ENCODE measurements at regions not wholly inside any gene's neighbourhood (a gene's known extent, or its start where the extent isn't known, plus 50 kb on each side); places are given as distances from the start of the nearest gene placed in this dataset.

DNA sequence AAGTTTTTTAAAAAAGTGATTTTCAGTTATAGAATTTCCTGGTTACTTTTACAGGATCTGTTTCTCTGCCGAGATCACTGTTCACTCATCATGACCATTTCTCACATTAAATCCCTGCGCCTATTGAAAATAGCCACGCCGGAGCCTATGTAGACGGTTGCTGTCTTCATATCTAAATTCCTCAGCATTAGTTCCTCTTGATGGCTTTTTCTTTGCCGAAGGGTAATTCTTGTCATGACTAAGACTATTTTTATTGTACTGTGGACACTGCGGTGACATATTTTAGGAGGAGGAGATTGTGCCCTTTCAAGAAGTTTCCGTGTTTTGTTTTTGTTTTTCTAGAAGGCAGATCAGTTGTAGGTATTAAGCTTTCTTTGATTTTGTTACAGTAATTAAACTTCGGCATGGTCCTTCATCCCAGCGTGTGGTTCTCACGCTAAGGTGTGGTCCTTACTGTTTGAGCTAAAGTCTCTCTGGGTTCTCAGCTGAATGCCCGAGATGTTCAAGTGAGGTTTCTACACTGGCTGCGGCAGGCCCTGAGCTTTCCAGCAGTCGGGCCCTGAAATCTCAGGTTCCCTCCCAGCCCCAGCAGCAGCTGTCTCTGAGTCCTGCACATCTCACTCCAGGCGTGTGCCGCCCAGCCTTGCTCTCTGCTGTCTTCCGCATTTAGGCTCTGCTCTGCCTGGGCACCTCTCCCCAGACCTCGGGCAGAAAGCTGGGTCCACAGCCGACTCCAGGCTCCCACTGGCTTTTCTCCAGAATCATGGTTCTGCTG is 1110.5 kb downstream of the TBC1D22A start:
- dilution Hi-C loops (cut with HindIII; ENCODE audit: low sequenced_read_pairs, unreplicated experiment) = no loop called here
- in situ Hi-C loops (cut with MboI; ENCODE audit: low sequenced_read_pairs) = no loop called here
- no TSS peak for BruUV-seq (replicated peaks)

More for the DNA sequence above, 1110.5 kb downstream of the TBC1D22A start:
- Histone ChIP-seq H4K8ac (ENCODE audit: low read depth in 2 of 2, low read length in 2 of 2) (no peak overlapping the region), H3K9me1 (ENCODE audit: insufficient read depth, low read length) (no peaks in the 10 kb centered on the region), H2AFZ (replicated peaks; ENCODE audit: low read length, poor library complexity) (no peak overlapping the region), H2BK120ac (ENCODE audit: low read depth, low read length) (no peak overlapping the region), H3K9ac (ENCODE audit: low read depth, low read length) (no peak overlapping the region), H3K14ac (replicated peaks; ENCODE audit: low read depth, low read length) (no peak overlapping the region), H3K9me3 (ENCODE audit: control insufficient read depth, insufficient read depth, low read length) (peaks cover 13% of the 10 kb centered on the region; the same call in 1 of the 2 replicates), H3K23ac (ENCODE audit: low read depth, low read length) (no peak overlapping the region), H2BK5ac (ENCODE audit: low read depth, low read length, poor library complexity, severe bottlenecking) (no peak overlapping the region), H2AK9ac (replicated peaks; ENCODE audit: low read depth, low read length, poor library complexity) (no peak overlapping the region), H3K4me2 (ENCODE audit: low read depth, low read length) (no peak overlapping the region), H3K27me3 (ENCODE audit: control insufficient read depth, insufficient read depth, low read length) (no peaks in the 10 kb centered on the region), H3K27ac (ENCODE audit: insufficient read depth, low read length) (no peak overlapping the region), H2AK5ac (ENCODE audit: low read depth, low read length) (no peak overlapping the region), H2BK20ac (ENCODE audit: low read depth, low read length) (no peak overlapping the region), H3K4ac (ENCODE audit: low read depth, low read length) (no peak overlapping the region), H3K18ac (ENCODE audit: low read depth, low read length) (no peak overlapping the region), H3K4me3 (ENCODE audit: insufficient read depth, low read depth, low read length) (no peak overlapping the region), H3K4me1 (ENCODE audit: control insufficient read depth, insufficient read depth, low read length) (no peaks in the 10 kb centered on the region), H3K79me1 (ENCODE audit: low read depth in 1 of 2, low read length in 2 of 2) (no peaks in the 10 kb centered on the region), H3K56ac (ENCODE audit: extremely low read depth, insufficient read depth, low read length) (no peak overlapping the region), H2BK15ac (ENCODE audit: low read depth, low read length) (no peak overlapping the region), H4K91ac (ENCODE audit: insufficient read depth, low read depth, low read length) (no peak overlapping the region), H3K36me3 (ENCODE audit: control insufficient read depth, insufficient read depth, low read length) (no peaks in the 10 kb centered on the region), H4K5ac (ENCODE audit: low read depth, low read length) (no peak overlapping the region), H4K20me1 (ENCODE audit: insufficient read depth, low read length) (no peaks in the 10 kb centered on the region)
- CTCF ChIA-PET = no interaction called here
- TF ChIP-seq RAD21 (IDR thresholded peaks at IDR 0.05; ENCODE audit: low read length) (no peak), BHLHE40 (IDR thresholded peaks at IDR 0.05; ENCODE audit: low read depth, low read length) (no peak), RFX5 (IDR thresholded peaks at IDR 0.05; ENCODE audit: low read depth, low read length) (no peak), NFE2L2 (IDR thresholded peaks at IDR 0.05; ENCODE audit: low read depth, low read length) (no peak), MAFK (IDR thresholded peaks at IDR 0.05; ENCODE audit: low read depth, low read length) (no peak), MAZ (IDR thresholded peaks at IDR 0.05; ENCODE audit: borderline replicate concordance, low read depth, low read length) (no peak), CHD1 (IDR thresholded peaks at IDR 0.05; ENCODE audit: low read depth, low read length) (no peak)
- TF ChIP-seq, protein P1, sequence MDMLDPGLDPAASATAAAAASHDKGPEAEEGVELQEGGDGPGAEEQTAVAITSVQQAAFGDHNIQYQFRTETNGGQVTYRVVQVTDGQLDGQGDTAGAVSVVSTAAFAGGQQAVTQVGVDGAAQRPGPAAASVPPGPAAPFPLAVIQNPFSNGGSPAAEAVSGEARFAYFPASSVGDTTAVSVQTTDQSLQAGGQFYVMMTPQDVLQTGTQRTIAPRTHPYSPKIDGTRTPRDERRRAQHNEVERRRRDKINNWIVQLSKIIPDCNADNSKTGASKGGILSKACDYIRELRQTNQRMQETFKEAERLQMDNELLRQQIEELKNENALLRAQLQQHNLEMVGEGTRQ (IDR thresholded peaks at IDR 0.05; ENCODE audit: low read depth, low read length) = no peak
- POLR2A ChIA-PET (ENCODE audit: unreplicated experiment) = no interaction called here
- ATAC-seq (ENCODE audit: low read depth) = no peak
- 78% methylated on average over 6 of the region's 19 CpGs; no CpG with 5 or more reads in 1 of the 2 experiments for whole genome bisulfite sequencing, 2 experiments (ENCODE audit: extremely low coverage in 2 of 2, insufficient read length in 1 of 2)
- DNase-seq = no peak
- intact Hi-C loops (cut with micrococcal nuclease) = no loop called here

Measured in IMR-90 (cell line).